Renal cortical epithelial cell (primary cell): ENCODE measurements at regions not wholly inside any gene's neighbourhood (a gene's known extent, or its start where the extent isn't known, plus 50 kb on each side); places are given as distances from the start of the nearest gene placed in this dataset.

Experiments used
- DNase-seq: peaks from one replicate; pipeline ENCODE4 v3.0.0-alpha.2; 2011; ENCODE audit warnings: low read depth

DNA sequence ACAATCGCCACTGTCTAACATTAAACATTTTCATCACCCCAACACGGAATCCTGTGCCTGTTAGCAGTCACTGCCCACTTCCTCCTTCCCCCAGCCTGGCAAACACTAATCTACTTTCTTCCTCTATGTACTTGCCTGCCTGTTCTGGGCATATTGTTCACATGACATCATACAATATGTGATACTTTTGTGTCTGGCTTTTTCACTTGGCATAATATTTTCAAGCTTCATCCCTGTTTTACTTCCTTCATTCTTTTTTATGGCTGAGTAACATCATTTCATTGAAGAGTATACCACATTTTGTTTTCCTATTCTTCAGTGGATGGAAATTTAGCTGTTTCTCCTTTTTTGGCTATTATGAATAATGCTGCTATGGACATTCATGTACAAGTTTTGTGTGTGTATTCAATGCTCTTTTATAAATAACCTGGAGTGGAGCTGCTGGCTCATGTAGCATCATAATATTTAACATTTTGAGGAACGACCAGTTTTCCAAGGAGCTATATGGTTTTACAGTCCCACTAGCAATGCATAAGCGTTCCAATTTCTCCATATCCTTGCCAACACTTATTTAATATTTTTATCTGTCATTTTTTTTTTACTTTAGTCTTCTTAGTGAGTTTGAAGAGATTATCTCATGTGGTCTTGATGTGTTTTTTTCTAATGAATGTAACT lies 360.1 kb downstream of the HDGFL1 start:
- no peak for DNase-seq

DNA sequence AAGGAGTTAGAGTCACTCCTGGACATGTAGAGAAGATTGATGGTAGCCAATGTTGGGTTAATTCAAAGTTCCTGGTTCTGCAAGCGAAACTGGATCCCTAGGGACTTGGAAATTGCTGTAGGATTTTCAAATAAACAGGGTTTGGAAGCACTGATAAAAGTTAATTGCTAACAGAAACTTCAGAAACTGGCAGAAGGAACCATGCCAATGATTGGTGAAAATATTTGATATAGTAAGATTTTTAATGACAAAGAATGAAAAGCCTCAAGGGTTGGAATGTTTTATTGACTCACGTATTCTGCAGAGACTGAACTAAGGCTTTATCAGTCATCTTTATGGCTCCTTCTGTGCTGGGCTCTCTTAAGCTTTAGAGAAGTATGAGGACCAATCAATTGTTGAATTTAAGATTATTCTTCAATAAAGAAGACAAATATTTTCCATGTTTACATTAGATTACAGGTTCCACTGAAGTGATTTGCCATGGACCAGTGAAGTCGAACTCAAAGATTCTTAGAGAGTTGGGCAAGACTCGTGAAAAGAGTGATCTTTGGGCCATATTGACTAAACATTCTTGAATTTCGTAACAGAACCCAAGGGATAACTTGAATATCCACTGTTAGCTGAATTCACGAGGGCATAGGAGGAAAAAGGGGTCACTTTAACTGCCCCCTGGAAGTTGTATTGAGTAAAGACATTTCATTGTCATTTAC lies 371.4 kb downstream of the HDGFL1 start:
- no peak for DNase-seq

DNA sequence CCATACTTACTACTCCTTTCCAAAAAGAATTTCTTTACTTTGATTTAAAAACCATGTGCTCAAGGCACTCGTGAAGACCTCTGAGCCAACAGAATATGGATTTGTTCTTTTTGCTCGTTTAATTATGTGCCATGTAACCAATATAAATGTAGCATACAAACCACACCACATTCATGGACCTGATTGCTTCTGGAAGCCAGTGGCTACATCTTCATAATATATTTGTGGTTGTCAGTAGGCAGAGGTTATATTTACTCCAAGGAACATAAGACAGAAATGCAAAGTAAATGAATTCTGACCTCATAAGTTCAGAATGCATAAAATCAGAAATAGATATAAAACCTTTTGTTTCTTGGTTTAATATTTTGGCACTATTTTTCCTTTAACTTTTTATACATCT lies 373.0 kb downstream of the HDGFL1 start:
- no peak for DNase-seq

DNA sequence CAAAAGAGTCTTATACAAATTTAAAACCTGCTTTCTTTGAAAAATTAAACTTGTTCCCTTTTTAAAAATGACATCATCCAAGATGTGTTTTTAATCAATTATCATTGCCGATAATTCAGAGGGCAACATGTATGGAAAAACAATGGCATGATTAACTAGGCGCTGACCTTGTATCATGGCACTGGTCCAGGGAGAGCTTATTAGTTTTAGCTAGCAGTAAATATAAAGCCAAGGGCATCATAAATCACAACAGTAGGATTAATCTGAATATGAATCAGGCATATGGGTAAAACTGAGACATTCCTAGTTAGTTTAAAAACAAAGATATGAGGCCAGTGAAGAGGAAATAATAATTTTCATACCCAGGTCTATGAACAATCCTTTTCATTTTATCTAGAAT lies 374.0 kb downstream of the HDGFL1 start:
- DNase-seq = no peak

DNA sequence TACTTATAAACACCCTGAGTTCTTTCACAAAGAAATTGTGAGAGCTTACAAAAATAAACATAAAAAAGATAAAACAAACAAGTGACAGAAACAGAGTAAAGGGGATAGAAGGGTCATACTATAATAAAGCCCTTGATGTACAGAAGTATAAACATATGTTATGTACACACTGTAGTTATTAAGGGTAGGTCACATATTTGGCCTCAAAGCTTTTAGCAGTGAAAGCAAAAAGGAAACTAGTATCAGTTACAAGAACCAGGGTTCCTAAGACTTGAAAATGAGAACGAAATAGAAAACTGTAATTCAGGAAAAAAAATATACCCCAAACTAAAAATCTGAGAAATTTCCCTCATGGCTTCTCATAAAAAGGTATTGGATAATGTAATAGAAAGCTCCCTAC lies 380.6 kb downstream of the HDGFL1 start:
- no peak for DNase-seq

DNA sequence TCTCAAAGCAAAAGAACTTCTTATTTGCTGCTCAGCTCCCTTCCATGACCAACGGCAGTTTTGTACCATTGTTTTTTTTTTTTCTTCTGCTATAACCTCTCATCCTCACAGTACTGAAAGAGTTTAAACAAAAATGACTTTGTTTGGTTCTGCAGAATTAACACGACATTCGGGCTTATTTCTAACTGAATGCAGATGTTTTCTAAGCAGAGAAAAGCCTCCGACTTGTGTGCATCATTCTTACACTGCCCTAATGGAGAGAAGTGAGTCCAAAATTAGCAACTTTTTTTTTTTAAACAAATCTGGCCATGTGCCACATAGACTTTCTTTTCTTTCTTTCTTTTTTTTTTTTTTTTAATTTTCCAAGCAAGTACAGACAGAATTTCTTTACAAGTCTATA lies 382.7 kb downstream of the HDGFL1 start:
- no peak for DNase-seq

DNA sequence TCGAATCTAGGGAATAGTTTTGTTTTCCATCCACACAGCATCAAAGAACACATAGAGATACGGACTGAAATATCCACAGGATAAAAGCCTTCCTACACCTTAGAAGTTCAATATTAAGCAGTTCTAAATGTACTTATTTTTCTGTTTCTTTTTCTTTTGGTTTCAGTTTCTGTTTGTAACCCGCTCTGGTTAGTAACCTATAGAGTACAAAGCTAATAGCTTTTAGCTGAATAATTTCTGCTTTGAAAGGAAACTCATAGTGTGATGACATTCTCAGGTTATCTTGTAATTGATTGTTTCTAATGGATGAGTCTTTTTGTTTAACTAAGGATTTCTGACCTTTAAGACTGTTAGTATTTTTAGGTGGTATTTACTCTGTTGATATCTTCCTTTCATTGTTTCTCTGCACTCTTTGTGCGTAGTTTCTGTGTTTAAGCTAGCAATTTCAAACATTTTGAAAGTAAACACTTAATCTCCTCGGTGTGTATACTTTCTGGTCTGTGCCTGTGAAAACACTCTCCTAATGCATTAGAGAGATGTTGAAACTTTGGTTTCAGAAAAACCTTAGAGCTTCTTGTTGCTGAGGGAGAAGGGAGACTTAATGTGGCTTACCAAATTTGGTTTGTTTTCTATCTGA lies 385.5 kb downstream of the HDGFL1 start:
- peak; percentile 48 for DNase-seq

DNA sequence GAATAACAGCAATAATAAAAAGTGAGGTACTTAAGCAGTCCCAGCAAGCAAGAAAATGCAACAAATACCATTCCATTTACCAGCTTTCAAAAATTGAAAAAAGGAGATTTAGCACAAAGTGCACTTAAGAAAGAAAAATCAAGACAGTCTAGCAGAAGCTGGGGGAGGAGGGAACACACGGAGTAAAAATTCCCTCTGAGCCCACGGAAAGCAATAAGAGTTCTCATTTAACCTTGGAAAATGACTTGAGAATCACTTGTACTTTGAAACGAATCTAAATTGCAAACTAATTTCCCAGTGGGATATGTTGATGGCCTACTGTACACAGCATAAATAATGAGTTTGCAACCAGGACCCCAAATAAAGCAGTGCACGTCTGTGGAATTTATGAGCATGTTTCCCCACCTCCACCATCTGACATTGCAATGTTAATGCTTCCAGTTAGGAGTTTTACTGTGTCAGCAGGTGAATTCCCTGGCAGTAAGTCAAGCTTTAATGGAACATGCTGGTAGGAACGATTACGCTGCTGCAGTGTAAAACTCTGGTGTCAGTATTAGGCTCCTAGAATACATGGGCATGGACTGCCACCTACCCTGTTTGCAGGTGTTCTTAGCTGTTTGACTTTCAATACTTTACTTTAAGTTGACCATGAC lies 386.8 kb downstream of the HDGFL1 start:
- DNase-seq = peak; percentile 75

DNA sequence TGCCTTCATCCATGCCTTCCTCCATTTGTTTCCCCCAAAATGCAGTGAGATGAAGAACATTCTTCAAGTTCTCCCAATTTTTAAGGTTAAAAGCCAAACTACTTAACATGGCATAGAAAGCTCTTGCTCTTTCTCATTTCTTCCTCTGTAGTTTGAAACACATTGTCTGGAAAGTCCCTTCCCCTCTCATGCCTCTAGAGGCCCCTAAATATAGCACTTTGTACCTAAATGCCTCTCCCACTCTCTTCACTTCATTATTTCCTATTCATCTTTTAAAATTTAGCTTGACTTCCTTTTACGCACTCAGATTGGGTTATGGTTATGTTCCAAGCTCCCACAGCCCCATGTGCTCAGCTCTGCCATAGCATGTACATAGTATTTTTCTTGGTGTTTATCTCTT lies 389.3 kb downstream of the HDGFL1 start:
- no peak for DNase-seq

DNA sequence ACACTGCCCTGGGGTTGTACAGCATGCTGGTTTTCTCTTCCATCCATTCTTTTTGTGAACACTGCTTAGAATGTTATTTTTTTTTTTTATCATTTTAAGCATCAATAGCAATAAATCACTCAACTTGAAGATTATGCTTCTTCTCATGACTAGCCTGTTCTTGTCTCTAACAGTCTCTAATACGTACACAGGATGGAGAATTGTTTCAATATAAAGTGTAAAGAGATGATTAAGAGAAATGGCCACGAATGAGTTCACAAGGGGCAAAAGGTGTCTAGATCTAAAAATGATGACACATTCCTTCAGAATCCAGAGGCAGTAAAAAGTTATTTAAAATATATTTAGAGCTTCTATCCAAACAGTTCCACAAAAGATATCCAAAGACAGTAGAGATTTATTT lies 390.2 kb downstream of the HDGFL1 start:
- no peak for DNase-seq

DNA sequence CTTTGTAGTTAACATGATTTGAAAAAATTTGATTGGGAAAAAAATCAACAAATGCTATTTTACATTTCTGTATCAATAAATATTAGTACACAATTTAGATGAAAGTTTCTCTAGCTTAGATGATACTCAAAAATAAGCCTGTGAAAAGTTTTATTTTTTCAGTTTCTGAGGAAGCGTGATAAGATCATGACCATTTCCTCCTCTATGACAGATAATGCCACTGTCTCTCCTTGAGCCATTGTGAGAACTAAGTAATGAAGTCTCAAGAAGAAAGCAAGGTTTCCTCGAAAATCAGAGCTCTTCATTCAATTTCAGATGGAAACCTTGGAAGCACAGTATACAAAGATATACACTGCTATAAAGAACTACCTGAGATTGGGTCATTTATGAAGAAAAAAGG lies 395.0 kb downstream of the HDGFL1 start:
- no peak for DNase-seq

DNA sequence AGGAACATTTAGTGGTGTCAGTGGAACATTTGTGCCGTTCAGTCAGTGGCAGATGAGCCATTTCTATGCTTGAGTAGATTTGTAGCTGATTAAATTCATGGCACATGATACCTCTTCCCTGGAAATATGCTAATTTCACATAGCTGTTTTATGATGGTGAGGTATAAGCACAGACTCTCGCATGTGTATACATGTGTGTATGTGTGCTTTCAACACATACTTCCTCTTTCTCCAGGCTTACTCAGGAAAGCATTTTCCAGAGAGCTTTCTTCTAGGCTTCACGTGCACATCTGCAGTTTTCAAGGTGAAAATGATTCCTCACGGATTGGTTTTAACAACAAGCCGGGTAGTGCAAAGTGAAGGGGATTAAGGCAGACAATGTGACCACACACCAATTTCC lies 396.5 kb downstream of the HDGFL1 start:
- DNase-seq = no peak

DNA sequence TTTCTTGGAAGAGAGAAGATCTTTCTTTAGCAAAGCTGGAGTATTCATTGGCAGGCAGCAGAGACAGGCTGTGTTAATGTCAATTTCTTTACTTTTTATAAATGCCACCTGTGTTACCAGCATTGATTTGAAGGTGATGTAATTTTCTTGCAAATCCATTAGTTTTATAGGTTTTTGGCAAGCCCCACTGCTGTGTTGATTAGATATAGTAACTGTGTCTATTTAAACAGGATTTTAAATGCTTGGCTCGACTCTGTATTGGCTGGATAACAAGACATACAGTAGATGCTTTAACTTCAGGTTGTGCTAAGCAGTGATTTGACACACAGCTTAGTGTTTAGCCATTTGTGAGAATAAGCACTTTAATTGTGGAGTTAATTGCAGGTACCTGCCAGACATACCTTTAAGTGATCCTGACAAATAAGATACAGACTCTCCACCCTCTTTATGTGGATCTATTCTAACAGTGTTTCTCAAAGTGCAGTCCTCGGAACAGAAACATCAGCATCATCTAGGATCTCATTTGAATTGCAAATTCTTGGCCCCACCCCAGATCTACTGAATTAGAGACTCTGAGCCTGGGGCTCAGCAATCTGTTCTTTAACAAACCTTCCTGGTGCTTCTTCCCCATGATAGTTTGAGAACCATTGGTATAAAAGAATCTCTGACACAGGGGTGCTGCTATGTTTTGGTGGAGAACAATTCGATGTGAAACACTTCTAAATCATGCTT lies 397.5 kb downstream of the HDGFL1 start:
- no peak for DNase-seq

DNA sequence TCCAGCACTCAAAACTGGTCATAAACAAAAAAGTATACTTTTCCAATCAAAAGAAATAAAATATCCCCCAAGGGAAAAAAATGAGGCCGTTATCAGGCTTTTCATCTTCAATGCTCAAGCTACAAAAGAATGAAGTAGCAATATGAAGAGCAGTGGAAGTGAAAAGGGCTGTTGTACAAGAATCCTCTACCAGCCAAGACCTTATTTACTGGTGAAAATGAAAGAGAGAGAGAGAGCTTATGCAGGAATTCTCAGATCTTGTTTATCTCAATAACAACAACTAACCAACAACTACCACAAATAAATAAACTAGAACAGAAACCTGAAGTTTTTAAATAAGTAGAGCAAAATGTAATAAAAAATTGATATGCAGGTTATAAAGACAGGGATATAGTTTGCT lies 400.6 kb downstream of the HDGFL1 start:
- DNase-seq = no peak

DNA sequence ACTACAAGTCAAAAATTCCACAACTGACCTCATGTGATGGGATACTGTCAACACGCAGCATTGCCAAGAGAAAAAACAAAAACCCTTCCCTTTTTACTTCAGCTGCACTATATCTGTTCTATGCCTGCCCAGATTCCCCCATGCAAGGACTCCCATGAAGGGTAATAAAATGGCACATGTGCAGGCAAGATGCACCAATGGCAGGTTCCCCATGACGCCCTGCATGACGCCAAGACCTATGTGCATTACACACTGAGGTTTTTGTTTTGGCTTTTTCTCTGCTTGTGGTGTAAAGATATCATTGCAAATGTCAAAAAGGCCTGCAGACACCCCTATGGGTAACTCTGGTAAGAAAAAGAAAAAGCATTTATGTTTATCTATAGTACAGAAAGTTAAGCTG lies 403.4 kb downstream of the HDGFL1 start:
- no peak for DNase-seq

DNA sequence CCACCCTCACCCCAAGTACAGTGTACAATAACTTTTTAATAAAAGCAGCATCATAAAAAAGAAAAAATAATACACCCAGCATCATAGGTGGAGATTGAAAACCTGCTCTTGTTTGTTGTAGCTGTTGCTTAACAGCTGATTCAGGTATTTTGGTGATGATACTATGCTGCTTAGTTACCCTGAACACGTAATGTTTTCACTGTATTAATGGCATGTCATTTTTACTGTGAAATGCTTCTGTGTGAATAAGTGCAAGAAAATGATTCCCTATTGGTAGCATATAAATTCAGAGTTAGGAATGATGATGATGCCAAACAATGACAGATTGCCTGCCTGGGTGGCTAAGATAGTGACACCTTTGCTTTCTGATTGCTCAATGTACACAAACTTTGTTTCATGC lies 405.7 kb downstream of the HDGFL1 start:
- DNase-seq = peak; percentile 3

DNA sequence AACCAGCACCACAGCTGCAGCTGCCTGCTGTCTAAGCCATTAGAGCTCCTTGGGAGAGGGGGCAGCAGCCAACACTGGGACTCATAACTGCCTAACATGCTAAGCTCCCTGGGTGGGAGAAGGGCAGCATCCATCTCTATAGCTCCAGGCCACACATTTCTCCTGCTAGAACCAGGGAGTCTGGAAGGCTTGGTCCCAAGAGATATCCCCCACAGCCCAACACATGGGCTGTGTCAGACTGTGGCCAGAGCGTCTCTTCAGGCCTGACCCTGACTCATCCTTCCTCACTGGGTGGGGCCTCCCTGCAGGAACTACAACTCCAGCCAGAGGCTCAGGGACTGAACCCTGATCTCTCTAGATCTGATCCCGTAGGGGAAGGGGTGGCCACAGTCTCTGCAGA lies 411.1 kb downstream of the HDGFL1 start:
- peak; percentile 1 for DNase-seq

DNA sequence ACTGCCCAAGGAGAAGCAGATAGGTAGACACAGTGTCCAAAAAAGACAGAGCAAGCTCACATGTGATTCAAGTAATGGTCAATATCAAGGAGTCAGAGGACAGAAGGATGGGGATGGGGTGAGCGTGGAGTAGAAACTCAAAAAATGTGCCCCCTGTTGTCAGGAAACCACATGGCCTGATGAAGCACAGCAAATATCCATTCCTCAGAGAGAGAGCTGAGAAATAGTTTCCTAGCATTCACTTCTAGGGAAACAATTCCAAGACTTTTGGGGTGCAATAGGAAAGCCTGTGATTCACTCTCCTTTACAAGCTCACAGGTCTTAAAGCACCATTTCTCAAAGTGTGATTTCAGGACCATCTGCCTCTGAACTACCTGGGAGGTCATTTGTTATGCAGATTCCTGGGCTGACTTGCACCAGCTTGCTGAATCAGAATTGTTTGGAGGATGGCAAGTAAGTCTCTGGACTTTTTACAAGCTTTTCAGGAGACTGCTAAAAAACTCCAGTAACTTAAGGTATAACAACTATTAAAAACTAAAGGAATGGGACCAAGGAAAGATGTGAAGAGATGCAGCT lies 432.8 kb downstream of the HDGFL1 start:
- DNase-seq = no peak

DNA sequence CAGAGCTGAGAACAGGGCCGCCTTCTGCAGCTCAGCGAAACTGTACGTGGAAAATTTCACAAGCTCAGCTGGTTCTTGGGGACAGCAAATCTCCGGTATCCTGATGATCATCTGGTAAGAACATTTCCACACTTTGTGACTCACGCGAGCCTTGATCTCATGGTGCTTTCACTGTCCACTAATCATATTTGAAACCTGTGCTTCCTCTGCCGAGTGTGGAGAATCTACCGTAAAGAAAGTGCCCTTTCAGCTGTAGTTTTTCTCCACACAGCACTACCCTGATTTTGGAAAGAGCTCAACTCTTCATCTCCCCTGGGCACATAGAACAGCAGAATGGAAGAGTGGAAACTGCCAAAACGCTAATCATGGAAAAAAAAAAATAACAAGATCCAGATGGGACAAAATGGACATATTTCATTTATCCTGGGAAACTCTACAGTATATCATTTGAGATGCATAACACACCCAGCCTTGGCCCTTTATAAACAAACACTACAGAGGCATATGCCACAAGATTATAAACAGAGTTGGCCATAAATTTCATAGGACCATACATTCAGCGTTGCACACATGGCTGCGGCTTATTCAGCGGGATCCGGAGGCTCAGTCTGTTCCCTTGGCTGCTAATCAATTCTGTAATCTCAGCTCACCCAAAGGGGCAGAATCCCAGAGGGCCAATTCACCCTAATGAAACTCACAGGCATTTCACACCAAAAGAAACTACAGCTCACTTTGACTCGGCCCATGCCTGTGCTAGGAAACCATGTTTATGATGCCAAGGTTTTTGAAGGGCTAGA lies 434.5 kb downstream of the HDGFL1 start:
- peak; percentile 4 for DNase-seq

DNA sequence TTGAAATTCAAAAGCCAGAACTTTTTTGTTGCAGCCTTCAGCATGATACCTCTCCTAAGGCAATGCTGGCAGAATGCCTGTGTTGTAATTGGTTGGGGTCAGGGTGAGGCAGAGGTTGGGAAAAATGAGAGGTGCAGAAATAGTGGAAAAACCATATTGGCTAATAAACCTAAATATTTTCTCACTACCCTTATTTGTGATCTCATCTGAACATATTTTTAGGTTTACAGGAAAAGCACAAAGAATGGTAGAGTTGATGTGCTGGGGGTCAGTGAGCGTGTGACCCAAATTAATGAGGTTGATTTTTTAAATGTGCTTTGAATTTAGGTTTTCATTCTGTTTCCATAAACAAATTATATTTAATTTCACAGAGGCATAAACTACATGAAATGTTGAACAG lies 437.3 kb downstream of the HDGFL1 start:
- DNase-seq = no peak

DNA sequence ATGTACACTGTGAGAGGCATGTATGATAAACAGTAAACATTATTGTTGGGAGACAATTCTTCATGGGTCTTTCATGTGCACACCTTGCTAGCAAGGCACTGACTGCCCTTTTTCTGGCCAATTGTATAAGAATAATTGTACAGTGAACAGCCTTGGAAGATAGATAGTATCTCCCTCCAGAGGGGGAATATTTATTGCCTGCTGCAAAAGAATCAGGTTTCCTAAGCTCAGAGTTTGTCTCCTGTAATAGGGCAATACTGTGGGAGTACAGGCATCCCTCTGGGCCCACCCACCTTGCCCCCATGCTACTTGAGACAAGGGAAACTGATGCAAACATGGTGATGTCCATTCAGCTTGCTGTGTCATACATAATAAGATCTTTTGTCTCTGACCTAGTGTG lies 442.2 kb downstream of the HDGFL1 start:
- DNase-seq = no peak
